HG03135 (cell line): ENCODE measurements at regions not wholly inside any gene's neighbourhood (a gene's known extent, or its start where the extent isn't known, plus 50 kb on each side); places are given as distances from the start of the nearest gene placed in this dataset.

Source experiments
- ATAC-seq: cut with Tn5 transposase; IDR thresholded peaks from one replicate; pipeline ENCODE4 v1.9.1; 2021; ENCODE audit warnings: mild to moderate bottlenecking, moderate library complexity; ENCODE audit not compliant: unreplicated experiment

GRCh38 chr3:132183811-132184210 is 133.4 kb upstream of the ACP3 start:
- no peak for ATAC-seq

GRCh38 chr3:132187746-132188145 is 129.5 kb upstream of the ACP3 start:
- ATAC-seq: no peak

- no peak for ATAC-seq
These were observed 127.6 kb upstream of the ACP3 start for GRCh38 chr3:132189601-132190000.

- no peak for ATAC-seq
These were observed 121.1 kb upstream of the ACP3 start for GRCh38 chr3:132196113-132196512.

GRCh38 chr3:132198516-132198915 is 118.7 kb upstream of the ACP3 start:
- no peak for ATAC-seq

GRCh38 chr3:132199451-132199850 is 117.8 kb upstream of the ACP3 start:
- no peak for ATAC-seq

GRCh38 chr3:132202586-132202985 is 114.6 kb upstream of the ACP3 start:
- no peak for ATAC-seq

GRCh38 chr3:132203889-132204596 is 113.2 kb upstream of the ACP3 start:
- ATAC-seq: no peak

GRCh38 chr3:132205609-132206008 is 111.6 kb upstream of the ACP3 start:
- ATAC-seq: no peak

- ATAC-seq: no peak
These were observed 107.4 kb upstream of the ACP3 start for GRCh38 chr3:132209855-132210254.

- no peak for ATAC-seq
These were observed 106.5 kb upstream of the ACP3 start for GRCh38 chr3:132210476-132211346.

GRCh38 chr3:132211896-132212295 is 105.3 kb upstream of the ACP3 start:
- ATAC-seq: no peak

- ATAC-seq: no peak
These were observed 98.1 kb upstream of the ACP3 start for GRCh38 chr3:132218817-132219755.

GRCh38 chr3:132220986-132221385 is 96.2 kb upstream of the ACP3 start:
- ATAC-seq: no peak

GRCh38 chr3:132222868-132223538 is 94.2 kb upstream of the ACP3 start:
- ATAC-seq: no peak

- ATAC-seq: no peak
These were observed 91.5 kb upstream of the ACP3 start for GRCh38 chr3:132225664-132226063.

GRCh38 chr3:132228923-132229322 is 88.3 kb upstream of the ACP3 start:
- ATAC-seq: no peak

GRCh38 chr3:132229641-132230040 is 87.6 kb upstream of the ACP3 start:
- no peak for ATAC-seq

GRCh38 chr3:132230156-132231000 is 86.8 kb upstream of the ACP3 start:
- ATAC-seq: no peak

GRCh38 chr3:132231633-132232032 is 85.6 kb upstream of the ACP3 start:
- ATAC-seq: no peak
